K562 (cell line): ENCODE measurements at regions not wholly inside any gene's neighbourhood (a gene's known extent, or its start where the extent isn't known, plus 50 kb on each side); places are given as distances from the start of the nearest gene placed in this dataset.

Experiments
- ATAC-seq: fragments of 200-7000 bp; cut with Tn5 transposase; 3 replicates; pipeline ENCODE4 v1.9.1; 2020; ENCODE audit warnings: moderate library complexity
- BruUV-seq: library from RNA; stranded (reverse); fragments of 400-500 nt; replicated peaks from 2 replicates; lab custom pipeline; 2021; lab: Mats Ljungman, UMichigan
- CTCF ChIA-PET: fragments of 300-600 bp; formaldehyde crosslinking; extraction: SDS; loops from one replicate; lab custom pipeline; 2021; ENCODE audit warnings: low intra/inter-chr PET ratio; lab: Yijun Ruan, JAX
- POLR2A ChIA-PET: fragments of 300-600, 350-650 bp; sonication (Branson Sonifier 250); formaldehyde crosslinking; extraction: SDS; loops from one replicate; lab custom pipeline; 2021; ENCODE audit warnings: antibody characterized with exemption, inconsistent platforms; lab: Yijun Ruan, JAX
- DNase-seq, 4 experiments: peaks; one replicate each; pipeline versions ENCODE4 v3.0.0 to v3.0.0-alpha.2; 2011 to 2018; ENCODE audit warnings: low spot score in 3 of 4, mixed read lengths in 3 of 4; ENCODE audit errors: extremely low read depth in 1 of 4
- FAIRE-seq: peaks from 2 replicates; lab custom pipeline; 2011; peaks lifted over from hg19 to GRCh38; lab: Jason Lieb, UNC
- H2AFZ ChIP-seq: 2 replicates; pipeline ENCODE4 v1.6.0; 2011; ENCODE audit warnings: low read depth, low read length, control low read depth, inconsistent platforms
- H3K27ac ChIP-seq: fragments of 200-600 bp; 3 replicates; pipeline ENCODE4 v1.8.0; 2011; ENCODE audit warnings: low read depth, mild to moderate bottlenecking, control low read depth, inconsistent platforms, low read length, moderate library complexity, mixed read lengths; ENCODE audit errors: extremely low read depth
- H3K27me3 ChIP-seq, 2 experiments: fragments of 300-600 bp in 1 of 2; 2 replicates in 1 of 2; 3 replicates in 1 of 2; pipeline versions ENCODE4 v1.6.0 to v1.8.0; 2011; ENCODE audit warnings: inconsistent platforms in 2 of 2, low read length in 2 of 2, mild to moderate bottlenecking in 1 of 2, mixed read lengths in 1 of 2, moderate library complexity in 1 of 2; ENCODE audit not compliant: control insufficient read depth in 2 of 2, insufficient read depth in 2 of 2
- H3K36me3 ChIP-seq: fragments of 300-600 bp; 3 replicates; pipeline ENCODE4 v1.8.0; 2011; ENCODE audit warnings: mild to moderate bottlenecking, low read length, inconsistent platforms; ENCODE audit not compliant: control insufficient read depth, insufficient read depth
- H3K4me1 ChIP-seq, 2 experiments: fragments of 200-600 bp in 1 of 2; replicated peaks in 1 of 2; 2 replicates in 1 of 2; 3 replicates in 1 of 2; pipeline versions ENCODE4 v1.5.1 to v1.8.0; 2011; ENCODE audit warnings: inconsistent platforms in 2 of 2, low read length in 2 of 2, mild to moderate bottlenecking in 1 of 2, mixed read lengths in 1 of 2, moderate library complexity in 1 of 2; ENCODE audit not compliant: control insufficient read depth in 2 of 2, insufficient read depth in 2 of 2
- H3K4me2 ChIP-seq: 2 replicates; pipeline ENCODE4 v1.6.1; 2011; ENCODE audit warnings: low read length, control low read depth, inconsistent platforms, mixed read lengths; ENCODE audit not compliant: insufficient read depth
- H3K4me3 ChIP-seq: fragments of 200-600 bp; sonication (generic), shearing (Covaris generic); 2 replicates; pipeline ENCODE4 v1.5.1; 2016; ENCODE audit warnings: control low read depth, inconsistent platforms
- H3K79me2 ChIP-seq: fragments of 200-600 bp; 3 replicates; pipeline ENCODE4 v1.8.0; 2011; ENCODE audit warnings: low read length, inconsistent platforms; ENCODE audit not compliant: control insufficient read depth, insufficient read depth
- H3K9ac ChIP-seq, 2 experiments: 2 replicates each; pipeline versions ENCODE4 v1.6.0 to v1.6.1; 2011; ENCODE audit warnings: low read depth in 2 of 2, low read length in 2 of 2, control low read depth in 1 of 2, inconsistent platforms in 1 of 2, mild to moderate bottlenecking in 1 of 2, mixed read lengths in 1 of 2; ENCODE audit not compliant: insufficient read depth in 1 of 2
- H3K9me1 ChIP-seq: one replicate; pipeline ENCODE4 v1.6.0; 2011; ENCODE audit warnings: inconsistent platforms, mild to moderate bottlenecking, low read length, moderate library complexity; ENCODE audit not compliant: control insufficient read depth, insufficient read depth
- H3K9me3 ChIP-seq: replicated peaks from 2 replicates; pipeline ENCODE4 v1.5.1; 2011; ENCODE audit warnings: low read depth, low read length, inconsistent platforms; ENCODE audit not compliant: control insufficient read depth, insufficient read depth
- H4K20me1 ChIP-seq: replicated peaks from 2 replicates; pipeline ENCODE4 v1.6.1; 2011; ENCODE audit warnings: low read length, inconsistent platforms, mixed read lengths; ENCODE audit not compliant: control insufficient read depth, insufficient read depth
- KLF1 ChIP-seq: fragments of 450-650 bp; IDR thresholded peaks from 2 replicates; pipeline ENCODE4 v1.6.1; 2016; ENCODE audit warnings: missing genetic modification characterization, missing compliant biosample characterization
- WHSC1 ChIP-seq: IDR thresholded peaks from one replicate; pipeline ENCODE4 v1.6.1; 2012; ENCODE audit warnings: low read length, control low read depth, inconsistent platforms
- WGBS: fragments of 100-300 bp; shearing (Covaris generic); methylation state at CpG from one replicate; pipeline ENCODE4 v1.1.6; 2016; ENCODE audit warnings: low coverage, mixed read lengths; ENCODE audit not compliant: insufficient coverage; ENCODE audit errors: missing lambda C conversion rate; 5-methylcytosine and 5-hydroxymethylcytosine counted together
- in situ Hi-C: fragments of 300-500 bp; cut with MboI; formaldehyde crosslinking; loops from 4 replicates; pipeline ENCODE4 v1.15.0; 2018; ENCODE audit warnings: inconsistent platforms, mixed read lengths
- intact Hi-C: fragments of 100-400 bp; cut with micrococcal nuclease; formaldehyde crosslinking; loops from 2 replicates; pipeline ENCODE4 v1.14.2; 2022
- TF ChIP-seq, protein P1 (sequence below): IDR thresholded peaks from 2 replicates; pipeline ENCODE4 v1.6.1; 2014; ENCODE audit warnings: antibody characterized with exemption
- TF ChIP-seq, protein P2 (sequence below): fragments of 450-650 bp; IDR thresholded peaks from 2 replicates; pipeline ENCODE4 v1.6.1; 2016; ENCODE audit warnings: mild to moderate bottlenecking, moderate library complexity
- TF ChIP-seq, protein P3 (sequence below): sonication (generic); formaldehyde crosslinking; IDR thresholded peaks from 2 replicates; pipeline ENCODE4 v1.8.0; 2022; ENCODE audit warnings: mild to moderate bottlenecking, low read depth, missing genetic modification reagents
- TF ChIP-seq, protein P4 (sequence below): fragments of 250-450 bp; sonication (Bioruptor Pico); IDR thresholded peaks from 2 replicates; pipeline ENCODE4 v1.5.0; 2020; ENCODE audit warnings: mild to moderate bottlenecking, borderline replicate concordance

DNA sequence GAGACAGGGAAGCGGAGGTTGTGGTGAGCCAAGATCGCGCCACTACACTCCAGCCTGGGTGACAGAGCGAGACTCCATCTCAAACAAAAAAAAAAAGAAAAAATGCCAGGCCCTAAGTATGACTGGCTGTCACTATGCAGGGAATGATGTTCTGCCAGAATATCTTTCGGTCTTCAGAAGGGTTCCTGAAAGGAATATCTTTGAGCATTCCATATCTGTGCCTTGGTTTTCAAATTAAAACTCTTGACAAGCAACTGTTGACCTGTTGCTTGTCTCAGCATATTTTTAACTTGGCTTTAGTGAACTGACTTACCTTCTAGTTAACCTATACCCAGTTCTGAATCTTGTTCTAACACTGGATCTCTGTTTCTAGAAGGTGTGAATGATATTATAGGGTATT lies 953.2 kb upstream of the FAM98A start:
- in situ Hi-C loops: no loop called here
- intact Hi-C loops: no loop called here
- 0% methylated on average over 3 of the region's 5 CpGs for WGBS
- CTCF ChIA-PET: no interaction called here
- no peak for ATAC-seq
- H3K79me2 ChIP-seq: no peaks in the 10 kb centered on the region
- POLR2A ChIA-PET: no interaction called here
- no peaks in the 10 kb centered on the region for H3K27me3 ChIP-seq
- H3K4me1 ChIP-seq: no peaks in the 10 kb centered on the region
- H3K9ac ChIP-seq: no peak overlapping the region
- no peak for FAIRE-seq
- H3K27ac ChIP-seq: no peak overlapping the region
- no peaks in the 10 kb centered on the region for H3K9me1 ChIP-seq
- no peak for DNase-seq
- no peak overlapping the region for H3K4me3 ChIP-seq
- no peaks in the 10 kb centered on the region for H3K36me3 ChIP-seq
- H2AFZ ChIP-seq: no peak overlapping the region
- no peak overlapping the region for H3K4me2 ChIP-seq
- H3K9me3 ChIP-seq: no peaks in the 10 kb centered on the region
- H4K20me1 ChIP-seq: no peaks in the 10 kb centered on the region
- no TSS peak for BruUV-seq
- TF ChIP-seq, protein P1, sequence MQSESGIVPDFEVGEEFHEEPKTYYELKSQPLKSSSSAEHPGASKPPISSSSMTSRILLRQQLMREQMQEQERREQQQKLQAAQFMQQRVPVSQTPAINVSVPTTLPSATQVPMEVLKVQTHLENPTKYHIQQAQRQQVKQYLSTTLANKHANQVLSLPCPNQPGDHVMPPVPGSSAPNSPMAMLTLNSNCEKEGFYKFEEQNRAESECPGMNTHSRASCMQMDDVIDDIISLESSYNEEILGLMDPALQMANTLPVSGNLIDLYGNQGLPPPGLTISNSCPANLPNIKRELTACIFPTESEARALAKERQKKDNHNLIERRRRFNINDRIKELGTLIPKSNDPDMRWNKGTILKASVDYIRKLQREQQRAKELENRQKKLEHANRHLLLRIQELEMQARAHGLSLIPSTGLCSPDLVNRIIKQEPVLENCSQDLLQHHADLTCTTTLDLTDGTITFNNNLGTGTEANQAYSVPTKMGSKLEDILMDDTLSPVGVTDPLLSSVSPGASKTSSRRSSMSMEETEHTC: no peak
- TF ChIP-seq, protein P2, sequence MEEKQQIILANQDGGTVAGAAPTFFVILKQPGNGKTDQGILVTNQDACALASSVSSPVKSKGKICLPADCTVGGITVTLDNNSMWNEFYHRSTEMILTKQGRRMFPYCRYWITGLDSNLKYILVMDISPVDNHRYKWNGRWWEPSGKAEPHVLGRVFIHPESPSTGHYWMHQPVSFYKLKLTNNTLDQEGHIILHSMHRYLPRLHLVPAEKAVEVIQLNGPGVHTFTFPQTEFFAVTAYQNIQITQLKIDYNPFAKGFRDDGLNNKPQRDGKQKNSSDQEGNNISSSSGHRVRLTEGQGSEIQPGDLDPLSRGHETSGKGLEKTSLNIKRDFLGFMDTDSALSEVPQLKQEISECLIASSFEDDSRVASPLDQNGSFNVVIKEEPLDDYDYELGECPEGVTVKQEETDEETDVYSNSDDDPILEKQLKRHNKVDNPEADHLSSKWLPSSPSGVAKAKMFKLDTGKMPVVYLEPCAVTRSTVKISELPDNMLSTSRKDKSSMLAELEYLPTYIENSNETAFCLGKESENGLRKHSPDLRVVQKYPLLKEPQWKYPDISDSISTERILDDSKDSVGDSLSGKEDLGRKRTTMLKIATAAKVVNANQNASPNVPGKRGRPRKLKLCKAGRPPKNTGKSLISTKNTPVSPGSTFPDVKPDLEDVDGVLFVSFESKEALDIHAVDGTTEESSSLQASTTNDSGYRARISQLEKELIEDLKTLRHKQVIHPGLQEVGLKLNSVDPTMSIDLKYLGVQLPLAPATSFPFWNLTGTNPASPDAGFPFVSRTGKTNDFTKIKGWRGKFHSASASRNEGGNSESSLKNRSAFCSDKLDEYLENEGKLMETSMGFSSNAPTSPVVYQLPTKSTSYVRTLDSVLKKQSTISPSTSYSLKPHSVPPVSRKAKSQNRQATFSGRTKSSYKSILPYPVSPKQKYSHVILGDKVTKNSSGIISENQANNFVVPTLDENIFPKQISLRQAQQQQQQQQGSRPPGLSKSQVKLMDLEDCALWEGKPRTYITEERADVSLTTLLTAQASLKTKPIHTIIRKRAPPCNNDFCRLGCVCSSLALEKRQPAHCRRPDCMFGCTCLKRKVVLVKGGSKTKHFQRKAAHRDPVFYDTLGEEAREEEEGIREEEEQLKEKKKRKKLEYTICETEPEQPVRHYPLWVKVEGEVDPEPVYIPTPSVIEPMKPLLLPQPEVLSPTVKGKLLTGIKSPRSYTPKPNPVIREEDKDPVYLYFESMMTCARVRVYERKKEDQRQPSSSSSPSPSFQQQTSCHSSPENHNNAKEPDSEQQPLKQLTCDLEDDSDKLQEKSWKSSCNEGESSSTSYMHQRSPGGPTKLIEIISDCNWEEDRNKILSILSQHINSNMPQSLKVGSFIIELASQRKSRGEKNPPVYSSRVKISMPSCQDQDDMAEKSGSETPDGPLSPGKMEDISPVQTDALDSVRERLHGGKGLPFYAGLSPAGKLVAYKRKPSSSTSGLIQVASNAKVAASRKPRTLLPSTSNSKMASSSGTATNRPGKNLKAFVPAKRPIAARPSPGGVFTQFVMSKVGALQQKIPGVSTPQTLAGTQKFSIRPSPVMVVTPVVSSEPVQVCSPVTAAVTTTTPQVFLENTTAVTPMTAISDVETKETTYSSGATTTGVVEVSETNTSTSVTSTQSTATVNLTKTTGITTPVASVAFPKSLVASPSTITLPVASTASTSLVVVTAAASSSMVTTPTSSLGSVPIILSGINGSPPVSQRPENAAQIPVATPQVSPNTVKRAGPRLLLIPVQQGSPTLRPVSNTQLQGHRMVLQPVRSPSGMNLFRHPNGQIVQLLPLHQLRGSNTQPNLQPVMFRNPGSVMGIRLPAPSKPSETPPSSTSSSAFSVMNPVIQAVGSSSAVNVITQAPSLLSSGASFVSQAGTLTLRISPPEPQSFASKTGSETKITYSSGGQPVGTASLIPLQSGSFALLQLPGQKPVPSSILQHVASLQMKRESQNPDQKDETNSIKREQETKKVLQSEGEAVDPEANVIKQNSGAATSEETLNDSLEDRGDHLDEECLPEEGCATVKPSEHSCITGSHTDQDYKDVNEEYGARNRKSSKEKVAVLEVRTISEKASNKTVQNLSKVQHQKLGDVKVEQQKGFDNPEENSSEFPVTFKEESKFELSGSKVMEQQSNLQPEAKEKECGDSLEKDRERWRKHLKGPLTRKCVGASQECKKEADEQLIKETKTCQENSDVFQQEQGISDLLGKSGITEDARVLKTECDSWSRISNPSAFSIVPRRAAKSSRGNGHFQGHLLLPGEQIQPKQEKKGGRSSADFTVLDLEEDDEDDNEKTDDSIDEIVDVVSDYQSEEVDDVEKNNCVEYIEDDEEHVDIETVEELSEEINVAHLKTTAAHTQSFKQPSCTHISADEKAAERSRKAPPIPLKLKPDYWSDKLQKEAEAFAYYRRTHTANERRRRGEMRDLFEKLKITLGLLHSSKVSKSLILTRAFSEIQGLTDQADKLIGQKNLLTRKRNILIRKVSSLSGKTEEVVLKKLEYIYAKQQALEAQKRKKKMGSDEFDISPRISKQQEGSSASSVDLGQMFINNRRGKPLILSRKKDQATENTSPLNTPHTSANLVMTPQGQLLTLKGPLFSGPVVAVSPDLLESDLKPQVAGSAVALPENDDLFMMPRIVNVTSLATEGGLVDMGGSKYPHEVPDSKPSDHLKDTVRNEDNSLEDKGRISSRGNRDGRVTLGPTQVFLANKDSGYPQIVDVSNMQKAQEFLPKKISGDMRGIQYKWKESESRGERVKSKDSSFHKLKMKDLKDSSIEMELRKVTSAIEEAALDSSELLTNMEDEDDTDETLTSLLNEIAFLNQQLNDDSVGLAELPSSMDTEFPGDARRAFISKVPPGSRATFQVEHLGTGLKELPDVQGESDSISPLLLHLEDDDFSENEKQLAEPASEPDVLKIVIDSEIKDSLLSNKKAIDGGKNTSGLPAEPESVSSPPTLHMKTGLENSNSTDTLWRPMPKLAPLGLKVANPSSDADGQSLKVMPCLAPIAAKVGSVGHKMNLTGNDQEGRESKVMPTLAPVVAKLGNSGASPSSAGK: no peak
- TF ChIP-seq, protein P3, sequence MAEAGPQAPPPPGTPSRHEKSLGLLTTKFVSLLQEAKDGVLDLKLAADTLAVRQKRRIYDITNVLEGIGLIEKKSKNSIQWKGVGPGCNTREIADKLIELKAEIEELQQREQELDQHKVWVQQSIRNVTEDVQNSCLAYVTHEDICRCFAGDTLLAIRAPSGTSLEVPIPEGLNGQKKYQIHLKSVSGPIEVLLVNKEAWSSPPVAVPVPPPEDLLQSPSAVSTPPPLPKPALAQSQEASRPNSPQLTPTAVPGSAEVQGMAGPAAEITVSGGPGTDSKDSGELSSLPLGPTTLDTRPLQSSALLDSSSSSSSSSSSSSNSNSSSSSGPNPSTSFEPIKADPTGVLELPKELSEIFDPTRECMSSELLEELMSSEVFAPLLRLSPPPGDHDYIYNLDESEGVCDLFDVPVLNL (CRISPR knock-in tag): no peak
- TF ChIP-seq KLF1 (no peak), WHSC1 (no peak)
- TF ChIP-seq, protein P4, sequence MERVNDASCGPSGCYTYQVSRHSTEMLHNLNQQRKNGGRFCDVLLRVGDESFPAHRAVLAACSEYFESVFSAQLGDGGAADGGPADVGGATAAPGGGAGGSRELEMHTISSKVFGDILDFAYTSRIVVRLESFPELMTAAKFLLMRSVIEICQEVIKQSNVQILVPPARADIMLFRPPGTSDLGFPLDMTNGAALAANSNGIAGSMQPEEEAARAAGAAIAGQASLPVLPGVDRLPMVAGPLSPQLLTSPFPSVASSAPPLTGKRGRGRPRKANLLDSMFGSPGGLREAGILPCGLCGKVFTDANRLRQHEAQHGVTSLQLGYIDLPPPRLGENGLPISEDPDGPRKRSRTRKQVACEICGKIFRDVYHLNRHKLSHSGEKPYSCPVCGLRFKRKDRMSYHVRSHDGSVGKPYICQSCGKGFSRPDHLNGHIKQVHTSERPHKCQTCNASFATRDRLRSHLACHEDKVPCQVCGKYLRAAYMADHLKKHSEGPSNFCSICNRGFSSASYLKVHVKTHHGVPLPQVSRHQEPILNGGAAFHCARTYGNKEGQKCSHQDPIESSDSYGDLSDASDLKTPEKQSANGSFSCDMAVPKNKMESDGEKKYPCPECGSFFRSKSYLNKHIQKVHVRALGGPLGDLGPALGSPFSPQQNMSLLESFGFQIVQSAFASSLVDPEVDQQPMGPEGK: no peak
